OCI-M1 (cell line): ENCODE measurements at regions not wholly inside any gene's neighbourhood (a gene's known extent, or its start where the extent isn't known, plus 50 kb on each side); places are given as distances from the start of the nearest gene placed in this dataset.

Source experiments
- DNase-seq: peaks from one replicate; lab custom pipeline; 2025; lab: John Stamatoyannopoulos, UW

DNA sequence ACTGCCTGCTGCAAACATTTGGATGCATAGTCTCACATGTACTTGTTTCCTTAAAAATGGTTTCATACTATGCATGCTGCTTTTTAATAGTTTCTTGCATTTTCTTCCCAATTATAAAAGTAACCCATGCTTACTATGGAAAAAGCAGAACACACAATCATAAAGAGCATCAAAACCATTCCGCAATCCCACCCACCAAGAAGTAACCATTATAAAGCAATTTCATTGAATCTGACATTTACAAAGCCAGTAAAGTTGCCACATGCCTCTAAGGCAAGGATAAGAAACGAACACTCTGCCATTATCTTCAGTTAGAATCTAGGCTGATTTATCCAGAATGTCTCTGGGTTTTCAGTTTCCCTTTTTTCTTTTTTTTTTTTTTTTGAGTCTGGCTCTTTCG is 92.7 kb upstream of the OSMR start:
- no peak for DNase-seq

- DNase-seq = no peak
Measured at GRCh38 chr5:38753776-38754175, 92.0 kb upstream of the OSMR start.

- no peak for DNase-seq
Measured at GRCh38 chr5:38755181-38755580, 90.6 kb upstream of the OSMR start.

DNA sequence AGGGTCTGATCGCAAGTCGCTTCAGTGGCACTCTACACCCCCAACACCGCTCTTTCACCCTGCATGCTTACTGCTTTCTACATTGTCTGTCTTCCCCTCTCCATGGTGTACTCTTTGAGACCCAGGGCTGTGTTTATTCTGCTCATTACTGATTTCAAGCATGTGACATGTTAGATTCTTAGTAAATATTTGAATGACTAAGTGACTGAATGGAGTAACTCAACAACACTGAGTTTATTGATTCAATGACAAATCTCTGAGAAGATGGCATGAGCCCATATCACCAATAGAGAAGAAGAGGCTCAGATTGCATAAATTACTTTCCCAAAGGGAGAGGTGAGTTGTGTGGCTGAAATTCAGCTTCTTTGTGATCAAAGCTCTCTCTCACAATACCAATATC is 89.7 kb upstream of the OSMR start:
- no peak for DNase-seq

DNA sequence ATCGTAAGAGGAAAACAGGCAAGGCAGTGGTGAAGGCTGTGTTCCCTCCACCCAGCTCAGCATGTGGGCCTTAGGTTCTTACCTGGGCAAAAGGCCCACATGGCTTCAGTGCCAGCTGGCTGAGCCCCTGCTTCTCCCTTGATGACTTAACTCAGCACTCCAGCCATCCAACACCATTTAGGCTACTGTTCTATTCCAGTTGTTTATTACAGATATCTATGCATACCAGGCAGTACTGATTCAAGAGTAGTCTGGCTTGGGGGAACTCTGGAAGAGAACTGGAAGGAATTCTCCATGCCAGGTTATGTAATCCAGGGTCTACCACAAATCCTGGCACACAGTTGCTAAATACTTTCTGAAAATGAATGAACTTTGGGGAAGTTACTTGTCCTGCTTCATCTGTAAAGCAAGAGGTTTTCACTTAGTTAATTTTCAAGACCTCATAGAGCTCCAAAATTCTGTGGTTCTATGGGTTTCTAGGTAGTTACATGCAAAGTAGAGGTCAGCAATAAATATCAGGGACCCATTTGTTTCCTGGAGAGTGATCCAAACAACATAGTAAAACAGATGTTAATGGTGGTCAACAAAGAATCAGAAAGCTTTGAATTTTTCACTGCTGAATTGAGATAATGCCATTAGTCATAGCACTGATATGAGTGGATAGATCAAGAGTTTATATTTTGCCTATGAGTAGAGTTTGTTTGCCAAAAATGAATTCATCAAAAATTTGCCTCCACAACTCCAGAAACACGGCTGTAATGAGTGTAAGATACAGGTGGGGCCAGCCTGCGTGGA is 88.2 kb upstream of the OSMR start:
- no peak for DNase-seq

DNA sequence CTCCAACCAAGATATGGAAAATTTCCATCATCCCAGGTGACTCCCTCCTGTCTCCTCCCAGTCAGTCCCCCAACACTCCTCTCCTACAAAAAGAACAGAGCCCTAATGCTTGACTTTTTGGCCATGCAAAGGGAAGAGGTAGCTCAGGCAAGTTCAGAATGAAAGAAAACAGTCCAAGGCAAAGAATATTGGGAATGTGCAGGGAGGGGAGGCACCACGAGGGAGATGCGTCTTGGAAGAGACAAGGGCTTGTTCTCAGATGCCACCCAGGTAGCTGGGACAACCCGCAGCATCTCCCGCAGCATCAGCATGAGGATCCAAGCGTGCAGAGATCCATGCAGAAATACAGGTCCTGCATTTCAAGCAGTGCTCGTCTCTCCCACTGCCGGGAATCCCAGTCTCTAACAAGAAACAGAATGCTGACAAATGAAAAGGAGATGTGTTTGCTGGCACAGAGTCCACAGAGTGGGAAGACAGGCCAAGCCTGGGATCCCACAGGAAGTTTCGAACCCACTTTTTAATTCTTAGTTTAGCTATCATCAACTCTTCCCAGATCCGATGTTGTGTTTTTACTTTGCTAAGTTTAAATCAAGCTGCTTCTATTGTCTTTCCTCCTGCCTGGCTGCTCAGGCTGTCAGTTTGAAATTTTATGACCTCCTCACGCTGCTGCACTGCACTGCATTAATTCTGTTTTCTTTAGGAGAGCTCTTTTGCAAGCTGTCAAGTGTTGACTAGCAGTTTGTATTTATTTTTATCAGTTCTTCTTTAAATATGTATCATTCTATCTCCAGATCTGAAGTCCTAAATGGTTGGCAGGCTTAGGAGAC is 86.8 kb upstream of the OSMR start:
- DNase-seq = no peak

- DNase-seq = no peak
Measured at GRCh38 chr5:38764937-38765391, 80.8 kb upstream of the OSMR start.

GRCh38 chr5:38765399-38765861 is 80.4 kb upstream of the OSMR start:
- no peak for DNase-seq

GRCh38 chr5:38766151-38766550 is 79.7 kb upstream of the OSMR start:
- DNase-seq = no peak

- no peak for DNase-seq
Measured at GRCh38 chr5:38768412-38769211, 77.2 kb upstream of the OSMR start.

DNA sequence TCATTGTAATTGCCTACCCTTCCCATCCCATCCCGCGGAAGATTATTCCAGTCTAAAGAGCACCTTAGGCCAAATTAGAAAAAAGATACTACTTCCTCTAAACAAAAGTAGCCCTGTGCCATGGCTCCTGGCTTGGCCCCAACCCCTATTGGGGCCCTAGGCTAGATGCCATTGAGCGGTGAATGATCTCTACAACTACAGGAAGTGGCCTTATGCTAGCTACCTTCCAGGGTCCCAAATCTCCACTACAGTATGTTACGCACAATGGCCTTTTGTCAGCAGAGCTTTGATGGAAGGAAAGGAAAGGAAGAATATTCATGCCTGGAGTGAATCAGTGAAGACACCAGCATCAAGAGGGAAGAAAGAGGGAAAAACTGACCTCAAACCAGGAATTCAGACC is 73.3 kb upstream of the OSMR start:
- DNase-seq = no peak

GRCh38 chr5:38775218-38775840 is 70.5 kb upstream of the OSMR start:
- no peak for DNase-seq

DNA sequence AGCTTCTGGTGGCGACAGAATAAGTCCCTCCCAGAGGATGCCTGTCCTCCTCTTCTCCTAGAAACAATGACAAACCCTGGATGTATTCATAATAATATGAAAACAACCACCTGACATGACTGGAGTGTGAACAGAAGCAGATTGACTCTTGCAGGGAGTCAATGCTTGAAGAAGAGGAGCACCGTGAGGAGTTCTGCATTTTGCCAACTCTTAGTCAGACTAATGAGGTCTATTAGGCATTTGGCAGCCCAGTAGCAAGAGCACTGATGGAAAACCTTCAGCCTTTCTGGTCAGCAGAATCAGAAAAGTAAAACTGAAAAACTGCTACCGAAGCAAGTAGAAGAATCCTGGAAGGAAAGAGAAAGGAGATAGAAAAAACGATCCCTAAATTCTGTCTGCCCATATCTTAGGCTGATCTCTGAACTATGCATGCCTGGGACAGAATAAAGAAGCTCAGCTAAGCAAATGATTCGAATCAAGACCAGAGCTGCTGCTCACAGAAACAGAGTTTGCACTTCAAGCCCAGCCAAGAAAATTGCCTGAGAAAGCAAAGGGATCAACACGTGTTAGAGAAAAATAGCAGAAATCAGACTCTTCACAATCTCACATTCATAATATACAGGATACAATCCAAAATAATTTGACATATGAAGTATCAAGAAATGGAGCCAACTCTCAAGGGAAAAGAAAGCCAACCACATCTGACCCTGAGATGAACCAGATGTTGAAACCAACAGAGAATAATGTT is 69.5 kb upstream of the OSMR start:
- DNase-seq = no peak

GRCh38 chr5:38777111-38777510 is 68.7 kb upstream of the OSMR start:
- no peak for DNase-seq

GRCh38 chr5:38780316-38780715 is 65.5 kb upstream of the OSMR start:
- DNase-seq = no peak

DNA sequence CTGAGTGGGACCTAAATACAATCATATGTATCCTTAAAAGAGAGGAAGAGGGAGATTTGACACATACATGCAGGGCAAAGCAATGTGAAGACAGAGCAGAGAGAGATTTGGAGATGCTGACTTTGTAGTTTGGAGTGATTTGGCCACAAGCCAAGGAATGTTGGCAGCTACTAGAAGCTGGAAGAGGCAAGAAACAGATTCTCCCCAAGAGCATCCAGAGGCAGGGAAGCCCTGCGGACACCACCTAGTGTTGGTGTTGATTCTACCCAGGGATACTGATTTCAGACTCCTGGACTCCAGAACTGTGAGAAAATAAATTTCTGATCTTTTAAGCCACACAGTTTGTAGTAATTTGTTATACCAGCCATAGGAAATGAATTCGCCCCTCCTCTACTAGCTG is 64.9 kb upstream of the OSMR start:
- no peak for DNase-seq

DNA sequence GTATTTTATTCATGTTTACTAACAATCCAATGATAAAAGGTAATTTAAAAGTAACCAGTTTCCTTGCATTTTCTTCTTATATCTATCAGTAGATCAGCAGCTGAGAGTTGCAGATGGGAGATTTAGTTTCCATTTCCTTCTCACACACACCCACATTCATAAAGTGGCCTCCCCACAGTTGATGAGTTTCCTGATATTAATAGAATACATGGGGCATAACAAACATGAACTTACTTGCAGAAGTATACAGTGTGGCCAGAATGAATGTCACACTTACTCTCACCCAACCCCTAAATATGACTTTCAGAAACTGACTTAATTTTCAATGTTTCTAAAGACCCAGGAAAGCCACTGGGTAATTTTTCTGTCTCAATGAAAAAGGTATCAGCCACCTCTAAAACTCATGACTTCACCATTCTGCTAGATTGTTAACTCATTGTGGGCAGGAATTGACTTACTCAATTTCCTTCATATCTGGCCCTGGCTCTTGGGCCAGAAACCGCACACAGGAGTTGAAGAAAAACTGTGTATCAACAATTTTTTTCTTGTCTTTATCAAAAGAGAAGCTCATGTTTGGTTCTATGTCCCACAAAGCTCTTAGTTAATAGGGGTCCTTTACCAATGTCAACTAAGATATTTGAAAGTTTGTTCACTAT is 63.5 kb upstream of the OSMR start:
- DNase-seq = peak; percentile 32

GRCh38 chr5:38783011-38783561 is 62.7 kb upstream of the OSMR start:
- no peak for DNase-seq

DNA sequence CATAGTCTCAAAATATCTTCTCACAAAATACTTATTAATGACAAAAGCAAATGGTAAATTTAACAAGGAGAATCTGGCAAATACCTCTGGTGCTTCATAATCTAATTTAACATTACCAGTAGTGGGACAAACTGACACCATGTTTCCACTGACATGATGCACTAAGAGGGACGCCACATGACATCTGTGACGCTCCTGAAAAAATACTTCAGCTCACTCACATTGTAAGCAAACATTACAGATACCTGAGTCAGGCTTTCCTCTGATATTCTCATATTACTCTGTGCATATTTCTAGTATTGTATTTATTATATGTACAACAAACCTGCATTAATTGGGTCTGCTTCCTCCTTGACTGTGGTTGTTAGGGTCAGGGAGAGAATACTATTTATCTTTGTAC is 56.7 kb upstream of the OSMR start:
- no peak for DNase-seq

- DNase-seq = no peak
Measured at GRCh38 chr5:38789777-38790176, 56.0 kb upstream of the OSMR start.
